Lower leg skin (tissue), 4 donors: ENCODE measurements at regions not wholly inside any gene's neighbourhood (a gene's known extent, or its start where the extent isn't known, plus 50 kb on each side); places are given as distances from the start of the nearest gene placed in this dataset.
A peak's percentile ranks its signal among the peaks of the same experiment; 100 is the strongest.

Experiments
- DNase-seq, 2 donors: peaks; one replicate each; pipeline ENCODE4 v3.0.0-alpha.2; 2019; ENCODE audit warnings: low spot score in 2 of 2
- H3K4me3 ChIP-seq: fragments of 200-600 bp; sonication (generic); 2 replicates; pipeline ENCODE4 v1.5.1; 2017; ENCODE audit warnings: mild to moderate bottlenecking, low read depth; ENCODE audit not compliant: poor library complexity, severe bottlenecking
- POLR2A ChIP-seq, 2 donors: fragments of 450-650 bp; IDR thresholded peaks; one replicate each; pipeline ENCODE4 v1.6.1; 2016 to 2017; ENCODE audit warnings: antibody characterized with exemption in 2 of 2, mild to moderate bottlenecking in 1 of 2, moderate library complexity in 1 of 2
- WGBS, 2 donors: methylation state at CpG; one replicate each; pipeline ENCODE4 v1.1.5; 2018; 5-methylcytosine and 5-hydroxymethylcytosine counted together
- intact Hi-C: fragments of 100-400 bp; cut with DNase I; formaldehyde crosslinking; loops from one replicate; pipeline ENCODE4 v1.15.0; 2023; ENCODE audit warnings: low total_unique reads
- TF ChIP-seq, protein P1 (sequence below), 3 donors: fragments of 450-650 bp; IDR thresholded peaks; one replicate each; pipeline ENCODE4 v1.5.1; 2016; ENCODE audit warnings: antibody characterized with exemption in 3 of 3, mild to moderate bottlenecking in 3 of 3, moderate library complexity in 2 of 3

DNA sequence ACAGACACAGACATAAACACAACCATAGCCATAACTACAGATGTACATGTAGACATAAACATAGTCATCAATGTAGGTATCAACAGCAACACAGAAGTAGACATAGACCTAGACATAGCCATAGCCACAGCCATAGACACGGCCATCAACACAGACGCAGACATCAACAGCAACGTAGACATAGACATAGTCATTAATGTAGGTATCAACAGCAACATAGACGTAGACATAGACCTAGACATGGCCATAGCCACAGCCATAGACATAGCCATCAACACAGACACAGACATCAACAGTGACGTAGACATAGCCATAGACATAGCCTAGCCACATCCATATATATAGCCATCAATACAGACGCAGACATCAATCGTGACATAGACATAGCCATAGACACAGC lies 258.3 kb upstream of the FOXQ1 start:
- intact Hi-C loops = no loop called here
- TF ChIP-seq POLR2A (IDR thresholded peaks at IDR 0.05) = no peak
- TF ChIP-seq, protein P1, sequence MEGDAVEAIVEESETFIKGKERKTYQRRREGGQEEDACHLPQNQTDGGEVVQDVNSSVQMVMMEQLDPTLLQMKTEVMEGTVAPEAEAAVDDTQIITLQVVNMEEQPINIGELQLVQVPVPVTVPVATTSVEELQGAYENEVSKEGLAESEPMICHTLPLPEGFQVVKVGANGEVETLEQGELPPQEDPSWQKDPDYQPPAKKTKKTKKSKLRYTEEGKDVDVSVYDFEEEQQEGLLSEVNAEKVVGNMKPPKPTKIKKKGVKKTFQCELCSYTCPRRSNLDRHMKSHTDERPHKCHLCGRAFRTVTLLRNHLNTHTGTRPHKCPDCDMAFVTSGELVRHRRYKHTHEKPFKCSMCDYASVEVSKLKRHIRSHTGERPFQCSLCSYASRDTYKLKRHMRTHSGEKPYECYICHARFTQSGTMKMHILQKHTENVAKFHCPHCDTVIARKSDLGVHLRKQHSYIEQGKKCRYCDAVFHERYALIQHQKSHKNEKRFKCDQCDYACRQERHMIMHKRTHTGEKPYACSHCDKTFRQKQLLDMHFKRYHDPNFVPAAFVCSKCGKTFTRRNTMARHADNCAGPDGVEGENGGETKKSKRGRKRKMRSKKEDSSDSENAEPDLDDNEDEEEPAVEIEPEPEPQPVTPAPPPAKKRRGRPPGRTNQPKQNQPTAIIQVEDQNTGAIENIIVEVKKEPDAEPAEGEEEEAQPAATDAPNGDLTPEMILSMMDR (IDR thresholded peaks at IDR 0.05) = no peak
- DNase-seq = peak in 1 of 2 donors; percentile 29
- no peak overlapping the region for H3K4me3 ChIP-seq
- WGBS, 2 donors = 64 to 73% methylated on average over 7 of the region's 7 CpGs

DNA sequence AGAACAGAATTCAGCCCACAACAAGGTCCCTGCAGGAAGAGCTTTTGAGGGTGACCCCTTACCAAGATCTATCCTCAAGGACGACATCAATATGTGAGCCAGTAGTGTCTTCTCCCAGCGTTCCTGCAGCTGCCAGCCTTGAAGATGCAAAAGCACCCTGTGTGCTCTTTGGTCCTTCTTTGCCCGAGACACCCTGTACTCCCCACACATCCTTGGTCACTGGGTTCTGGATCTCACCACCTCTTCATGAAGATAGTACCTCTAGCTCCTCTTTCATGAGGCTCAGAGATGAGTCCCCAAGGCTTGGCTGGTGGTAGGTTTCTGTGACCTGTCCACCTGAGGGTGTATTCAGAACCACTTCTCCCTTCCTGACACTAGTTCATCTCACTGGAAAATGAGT lies 259.6 kb upstream of the FOXQ1 start:
- intact Hi-C loops = no loop called here
- 93 to 97% methylated on average over 3 of the region's 3 CpGs for WGBS, 2 donors
- peak in 1 of 2 donors; percentile 32 for DNase-seq
- H3K4me3 ChIP-seq = no peak overlapping the region
- TF ChIP-seq POLR2A (IDR thresholded peaks at IDR 0.05) = no peak
- TF ChIP-seq, protein P1 (IDR thresholded peaks at IDR 0.05) = no peak

- DNase-seq = no peak
- no peak overlapping the region for H3K4me3 ChIP-seq
- TF ChIP-seq POLR2A (IDR thresholded peaks at IDR 0.05) = no peak
- TF ChIP-seq, protein P1 (IDR thresholded peaks at IDR 0.05) = no peak
- intact Hi-C loops = no loop called here
- 64 to 70% methylated on average over 5 of the region's 5 CpGs for WGBS, 2 donors
Observed at GRCh38 chr6:1049900-1050299, 262.0 kb upstream of the FOXQ1 start.

GRCh38 chr6:1049170-1049569 lies 262.7 kb upstream of the FOXQ1 start:
- 86 to 87% methylated on average over 1 of the region's 1 CpG for WGBS, 2 donors
- DNase-seq = no peak

GRCh38 chr6:1047981-1048541 lies 263.8 kb upstream of the FOXQ1 start:
- peak in 1 of 2 donors; percentile 68 for DNase-seq
- no peak for TF ChIP-seq POLR2A (IDR thresholded peaks at IDR 0.05)
- intact Hi-C loops = no loop called here
- H3K4me3 ChIP-seq = no peak overlapping the region
- 62 to 77% methylated on average over 13 of the region's 13 CpGs for WGBS, 2 donors

More at GRCh38 chr6:1049170-1049569, 262.7 kb upstream of the FOXQ1 start:
- TF ChIP-seq POLR2A (IDR thresholded peaks at IDR 0.05) = no peak
- TF ChIP-seq, protein P1 (IDR thresholded peaks at IDR 0.05) = no peak
- intact Hi-C loops = no loop called here
- H3K4me3 ChIP-seq = no peak overlapping the region

DNA sequence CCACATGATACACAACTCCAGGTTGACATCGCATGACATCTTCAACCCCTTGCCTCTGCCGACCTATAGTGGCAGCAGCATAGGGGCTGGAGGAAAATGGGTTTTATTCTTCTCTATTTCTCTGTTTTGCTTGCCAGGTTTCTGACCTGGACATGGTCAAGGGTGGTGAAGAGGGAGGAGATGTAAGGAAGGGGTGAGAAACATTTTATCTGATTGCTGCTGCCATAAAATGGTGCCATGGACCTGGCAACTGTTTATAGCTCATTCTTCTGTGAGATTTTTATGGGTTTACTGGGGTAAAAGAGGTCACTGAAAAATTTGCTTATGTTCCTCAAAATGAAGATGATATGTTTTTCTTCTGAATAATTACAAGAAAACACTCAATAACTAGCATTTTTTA lies 266.7 kb upstream of the FOXQ1 start:
- 92% methylated on average over 2 of the region's 2 CpGs for WGBS, 2 donors
- TF ChIP-seq POLR2A (IDR thresholded peaks at IDR 0.05) = no peak
- TF ChIP-seq, protein P1 (IDR thresholded peaks at IDR 0.05) = no peak
- H3K4me3 ChIP-seq = no peak overlapping the region
- intact Hi-C loops = no loop called here
- peak in 1 of 2 donors; percentile 12 for DNase-seq
